ENCODE measurements at regions not wholly inside any gene's neighbourhood (a gene's known extent, or its start where the extent isn't known, plus 50 kb on each side); places are given as distances from the start of the nearest gene placed in this dataset.

DNA sequence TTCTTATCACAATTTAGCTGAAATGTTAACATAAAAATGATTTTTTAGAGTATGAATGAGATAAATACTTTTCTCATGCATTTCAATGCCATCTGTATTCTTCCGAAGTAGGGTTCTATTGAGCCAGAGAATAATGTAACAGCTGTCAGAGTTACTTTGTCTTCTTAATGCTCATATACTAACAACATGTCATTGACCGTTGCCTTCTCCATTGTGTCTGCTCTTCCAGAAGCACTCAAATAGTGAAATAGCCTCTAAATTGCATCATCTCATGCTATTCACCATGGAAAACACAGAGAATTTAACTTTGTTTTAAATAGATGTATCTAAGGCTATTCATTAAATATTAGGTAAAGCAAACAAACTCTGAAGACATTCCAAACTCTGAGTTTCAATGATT, 1875.9 kb upstream of the CDH9 start:
- Histone ChIP-seq H3K4me1 (ENCODE audit: insufficient read depth, low read length, poor library complexity, severe bottlenecking) (no peaks in the 10 kb centered on the region), H3K4me2 (ENCODE audit: low read length) (no peak overlapping the region), H3K4me3 (ENCODE audit: low read depth, low read length, poor library complexity, severe bottlenecking) (no peak overlapping the region), H3K9me3 (ENCODE audit: low read length) (0 out of 2 replicates have a peak, but pooled peaks cover 7% of the 10 kb centered on the region), H3K36me3 (ENCODE audit: insufficient read depth, low read length) (no peaks in the 10 kb centered on the region), H2AFZ (ENCODE audit: low read length) (no peak overlapping the region), H3K79me2 (ENCODE audit: insufficient read depth, low read depth, low read length) (no peaks in the 10 kb centered on the region), H3K9me2 (ENCODE audit: insufficient read depth, low read length) (no peaks in the 10 kb centered on the region), H3K27ac (ENCODE audit: low read depth, low read length, poor library complexity, severe bottlenecking) (no peak overlapping the region), H4K20me1 (ENCODE audit: insufficient read depth, low read length) (no peaks in the 10 kb centered on the region)
- POLR2A ChIA-PET, result no interaction called here
- no peak for DNase-seq (ENCODE audit: low spot score)
- TF ChIP-seq EZH2phosphoT487 (IDR thresholded peaks at IDR 0.05; ENCODE audit: borderline replicate concordance, low read depth, low read length), result no peak
- TF ChIP-seq, protein P1, sequence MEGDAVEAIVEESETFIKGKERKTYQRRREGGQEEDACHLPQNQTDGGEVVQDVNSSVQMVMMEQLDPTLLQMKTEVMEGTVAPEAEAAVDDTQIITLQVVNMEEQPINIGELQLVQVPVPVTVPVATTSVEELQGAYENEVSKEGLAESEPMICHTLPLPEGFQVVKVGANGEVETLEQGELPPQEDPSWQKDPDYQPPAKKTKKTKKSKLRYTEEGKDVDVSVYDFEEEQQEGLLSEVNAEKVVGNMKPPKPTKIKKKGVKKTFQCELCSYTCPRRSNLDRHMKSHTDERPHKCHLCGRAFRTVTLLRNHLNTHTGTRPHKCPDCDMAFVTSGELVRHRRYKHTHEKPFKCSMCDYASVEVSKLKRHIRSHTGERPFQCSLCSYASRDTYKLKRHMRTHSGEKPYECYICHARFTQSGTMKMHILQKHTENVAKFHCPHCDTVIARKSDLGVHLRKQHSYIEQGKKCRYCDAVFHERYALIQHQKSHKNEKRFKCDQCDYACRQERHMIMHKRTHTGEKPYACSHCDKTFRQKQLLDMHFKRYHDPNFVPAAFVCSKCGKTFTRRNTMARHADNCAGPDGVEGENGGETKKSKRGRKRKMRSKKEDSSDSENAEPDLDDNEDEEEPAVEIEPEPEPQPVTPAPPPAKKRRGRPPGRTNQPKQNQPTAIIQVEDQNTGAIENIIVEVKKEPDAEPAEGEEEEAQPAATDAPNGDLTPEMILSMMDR (conservative IDR thresholded peaks at IDR 0.05; ENCODE audit: low read length), result no peak
- CTCF ChIA-PET (ENCODE audit: unreplicated experiment), result no interaction called here
- intact Hi-C loops (cut with micrococcal nuclease; ENCODE audit: unreplicated experiment), result no loop called here
- no TSS peak for BruUV-seq (replicated peaks)

DNA sequence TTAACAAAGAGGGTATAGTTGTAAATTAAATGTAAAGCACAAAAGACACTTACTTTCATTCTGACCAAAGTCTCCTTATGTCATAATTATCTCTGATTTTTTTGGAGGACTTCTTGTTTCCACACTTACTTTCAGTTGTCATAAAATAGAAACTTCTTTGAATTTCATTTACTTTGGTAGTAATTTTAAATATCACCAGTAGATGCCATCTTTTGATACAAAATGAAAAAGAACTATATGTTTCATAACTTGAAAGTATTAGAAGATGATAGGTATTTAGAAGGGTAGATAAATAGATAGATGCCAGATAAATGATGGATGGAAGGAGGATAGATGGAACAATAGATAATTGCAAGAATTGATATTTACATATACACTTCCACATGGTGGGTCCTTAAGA, 1865.3 kb upstream of the CDH9 start:
- no peak for DNase-seq (ENCODE audit: low spot score)
- Histone ChIP-seq H3K4me2 (ENCODE audit: low read length) (no peak overlapping the region), H2AFZ (ENCODE audit: low read length) (no peak overlapping the region), H3K27ac (ENCODE audit: low read depth, low read length, poor library complexity, severe bottlenecking) (no peak overlapping the region), H3K4me3 (ENCODE audit: low read depth, low read length, poor library complexity, severe bottlenecking) (no peak overlapping the region), H3K79me2 (ENCODE audit: insufficient read depth, low read depth, low read length) (no peaks in the 10 kb centered on the region), H3K9me3 (ENCODE audit: low read length) (no peaks in the 10 kb centered on the region), H3K4me1 (ENCODE audit: insufficient read depth, low read length, poor library complexity, severe bottlenecking) (no peaks in the 10 kb centered on the region), H3K9me2 (ENCODE audit: insufficient read depth, low read length) (no peaks in the 10 kb centered on the region), H3K36me3 (ENCODE audit: insufficient read depth, low read length) (no peaks in the 10 kb centered on the region), H4K20me1 (ENCODE audit: insufficient read depth, low read length) (no peaks in the 10 kb centered on the region)
- no peak for TF ChIP-seq EZH2phosphoT487 (IDR thresholded peaks at IDR 0.05; ENCODE audit: borderline replicate concordance, low read depth, low read length)
- TF ChIP-seq, protein P1 (conservative IDR thresholded peaks at IDR 0.05; ENCODE audit: low read length), result no peak
- no TSS peak for BruUV-seq (replicated peaks)
- CTCF ChIA-PET (ENCODE audit: unreplicated experiment), result no interaction called here
- POLR2A ChIA-PET, result no interaction called here
- intact Hi-C loops (cut with micrococcal nuclease; ENCODE audit: unreplicated experiment), result no loop called here

DNA sequence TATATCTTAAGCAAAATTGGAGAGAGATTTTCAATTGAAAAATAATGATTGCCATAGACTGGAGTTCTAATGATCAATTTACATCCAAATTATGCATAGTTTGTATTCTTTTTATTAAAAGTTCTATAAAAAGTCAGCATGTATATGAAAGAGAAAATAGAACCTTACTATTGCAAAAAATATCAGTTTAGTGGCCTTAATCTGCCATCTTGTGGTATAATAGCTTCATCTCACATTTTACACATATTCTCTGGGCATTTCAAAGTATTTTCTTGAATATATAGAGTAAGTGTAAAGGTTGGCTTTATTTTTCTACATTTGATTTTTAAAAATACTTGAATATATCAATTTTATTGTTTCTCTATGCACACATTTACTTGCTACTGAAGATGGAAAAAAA, 1858.6 kb upstream of the CDH9 start:
- Histone ChIP-seq H4K20me1 (ENCODE audit: insufficient read depth, low read length) (no peaks in the 10 kb centered on the region), H3K4me2 (ENCODE audit: low read length) (no peak overlapping the region), H3K9me3 (ENCODE audit: low read length) (no peaks in the 10 kb centered on the region), H3K4me3 (ENCODE audit: low read depth, low read length, poor library complexity, severe bottlenecking) (no peak overlapping the region), H3K9me2 (ENCODE audit: insufficient read depth, low read length) (no peaks in the 10 kb centered on the region), H3K4me1 (ENCODE audit: insufficient read depth, low read length, poor library complexity, severe bottlenecking) (no peaks in the 10 kb centered on the region), H2AFZ (ENCODE audit: low read length) (no peak overlapping the region), H3K27ac (ENCODE audit: low read depth, low read length, poor library complexity, severe bottlenecking) (no peak overlapping the region), H3K36me3 (ENCODE audit: insufficient read depth, low read length) (no peaks in the 10 kb centered on the region), H3K79me2 (ENCODE audit: insufficient read depth, low read depth, low read length) (no peaks in the 10 kb centered on the region)
- no peak for TF ChIP-seq EZH2phosphoT487 (IDR thresholded peaks at IDR 0.05; ENCODE audit: borderline replicate concordance, low read depth, low read length)
- TF ChIP-seq, protein P1 (conservative IDR thresholded peaks at IDR 0.05; ENCODE audit: low read length), result no peak
- CTCF ChIA-PET (ENCODE audit: unreplicated experiment), result no interaction called here
- no TSS peak for BruUV-seq (replicated peaks)
- POLR2A ChIA-PET, result no interaction called here
- no peak for DNase-seq (ENCODE audit: low spot score)
- intact Hi-C loops (cut with micrococcal nuclease; ENCODE audit: unreplicated experiment), result no loop called here

All from OCI-LY7 (cell line).